Middle frontal gyrus (tissue), 1 donor: ENCODE measurements at regions not wholly inside any gene's neighbourhood (a gene's known extent, or its start where the extent isn't known, plus 50 kb on each side); places are given as distances from the start of the nearest gene placed in this dataset.
"Not testable (repeated sequence)": the region's sequence is repeated elsewhere in the genome, so short reads cannot be mapped to it uniquely, and the experiment has no call there.

Source experiments
- DNase-seq: peaks from one replicate; pipeline ENCODE4 v3.0.0-alpha.2; 2015; ENCODE audit warnings: low spot score; ENCODE audit errors: extremely low spot score

- DNase-seq: no peak
Observed at GRCh38 chr2:211216221-211216620, 659.8 kb downstream of the CPS1 start.

- not testable (repeated sequence) for DNase-seq
Observed at GRCh38 chr2:211219548-211219947, 663.1 kb downstream of the CPS1 start.

DNA sequence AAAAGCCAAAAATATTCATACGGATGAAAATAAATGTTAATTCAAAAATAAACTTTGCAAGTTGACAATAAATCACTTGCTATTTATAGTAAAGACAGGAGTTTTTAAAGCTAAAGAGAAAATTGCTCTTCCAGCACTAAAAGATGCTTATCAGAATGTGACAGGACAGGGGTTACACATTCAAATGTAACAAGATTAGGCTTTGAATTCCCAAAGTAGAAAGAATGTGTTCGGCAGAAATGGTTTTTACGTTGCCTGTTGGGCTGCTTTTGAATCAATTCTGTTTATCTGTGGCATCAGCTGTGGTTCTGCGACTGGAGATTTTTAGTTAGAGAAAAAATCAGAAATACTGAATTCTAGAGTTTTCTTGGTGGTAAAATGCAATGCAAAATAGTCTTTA, 669.4 kb downstream of the CPS1 start:
- no peak for DNase-seq

DNA sequence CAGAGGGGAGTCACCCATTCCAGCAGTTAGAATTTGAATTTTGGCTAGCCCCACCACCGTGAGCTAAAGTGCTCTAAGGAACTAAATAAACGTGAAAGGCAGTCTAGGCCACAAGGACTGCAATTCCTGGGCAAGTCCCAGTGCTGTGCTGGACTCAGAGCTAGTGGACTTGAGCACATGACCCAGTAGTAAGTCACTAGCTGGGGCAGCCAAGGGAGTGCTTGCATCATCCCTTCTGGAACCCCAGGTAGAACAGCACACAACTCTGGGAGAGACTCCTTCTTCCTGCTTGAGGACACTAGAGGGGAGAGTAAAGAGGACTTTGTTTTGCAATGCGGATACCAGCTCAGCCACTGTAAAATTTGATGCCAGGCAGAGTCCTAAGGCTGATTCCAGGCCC, 672.2 kb downstream of the CPS1 start:
- no peak for DNase-seq

DNA sequence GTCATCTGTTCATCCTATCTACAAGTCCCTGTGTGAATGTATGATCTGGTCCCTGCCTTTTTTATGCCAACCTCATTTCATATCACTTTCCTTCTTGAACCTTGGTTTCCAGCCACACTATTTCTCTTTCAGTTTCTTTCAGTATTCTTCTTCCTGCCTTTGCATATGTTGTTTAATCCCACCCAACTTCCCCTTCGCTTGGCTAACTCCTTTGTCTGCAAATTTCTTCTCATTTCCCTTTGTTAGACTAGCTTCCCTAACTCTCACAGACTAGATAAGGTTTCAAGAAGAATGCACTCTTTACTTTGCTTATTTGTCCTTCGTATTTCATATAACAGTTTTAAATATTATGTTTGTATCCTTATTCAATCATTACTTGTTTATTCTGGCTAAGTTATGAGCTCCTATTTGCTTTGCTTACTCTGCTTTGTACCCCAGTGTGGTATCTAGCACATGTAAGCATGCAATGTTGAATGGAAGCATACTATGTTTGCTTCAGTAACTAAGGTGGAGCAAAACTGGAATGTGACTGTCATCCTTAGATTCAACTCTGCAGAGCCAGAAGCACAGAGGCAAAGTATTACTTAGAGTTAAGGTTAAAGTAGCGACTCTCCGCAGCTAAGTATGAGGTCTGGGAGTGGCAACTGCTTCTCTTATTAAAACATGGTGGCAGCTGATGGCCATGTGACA, 681.3 kb downstream of the CPS1 start:
- no peak for DNase-seq

- DNase-seq: no peak
Observed at GRCh38 chr2:211241891-211242290, 685.5 kb downstream of the CPS1 start.

DNA sequence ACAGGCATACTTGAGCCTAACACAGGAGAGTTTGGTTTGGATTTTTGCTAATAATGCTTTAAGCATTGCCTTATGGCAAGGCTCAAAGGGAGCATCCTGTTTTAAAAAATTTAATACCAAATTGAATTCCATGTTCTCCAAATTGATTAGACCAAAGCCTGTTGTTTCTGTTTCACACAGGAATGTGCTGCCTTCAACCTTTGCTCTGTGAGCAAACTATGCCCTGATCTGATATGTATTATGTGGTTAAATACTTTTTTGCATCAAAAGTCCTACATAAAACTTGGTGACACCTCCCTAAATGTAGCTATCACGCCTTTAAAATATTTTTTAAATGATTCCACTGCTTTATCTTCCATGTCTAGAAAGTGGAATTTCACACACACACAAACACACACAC, 691.4 kb downstream of the CPS1 start:
- DNase-seq: no peak

DNA sequence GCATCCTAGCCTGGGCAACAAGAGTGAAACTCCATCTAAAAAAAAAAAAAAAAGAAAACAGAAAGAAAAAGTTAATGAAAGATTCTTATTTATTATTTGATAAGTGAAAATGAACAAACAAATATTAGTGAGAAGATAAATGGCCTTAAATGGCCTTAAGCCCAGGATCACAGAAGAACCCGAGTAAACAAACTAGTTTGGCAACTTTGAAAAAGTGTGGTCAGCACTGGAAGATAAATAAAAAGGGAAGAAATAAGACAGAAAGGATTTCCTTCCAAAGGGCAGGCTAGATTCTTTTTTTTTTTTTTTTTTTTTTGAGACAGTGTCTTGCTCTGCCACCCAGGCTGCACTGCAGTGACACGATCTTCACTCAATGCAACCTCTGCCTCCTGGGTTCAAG, 692.4 kb downstream of the CPS1 start:
- no peak for DNase-seq

GRCh38 chr2:211251016-211251415, 694.6 kb downstream of the CPS1 start:
- DNase-seq: no peak

- DNase-seq: no peak
Observed at GRCh38 chr2:211258646-211259335, 702.4 kb downstream of the CPS1 start.

DNA sequence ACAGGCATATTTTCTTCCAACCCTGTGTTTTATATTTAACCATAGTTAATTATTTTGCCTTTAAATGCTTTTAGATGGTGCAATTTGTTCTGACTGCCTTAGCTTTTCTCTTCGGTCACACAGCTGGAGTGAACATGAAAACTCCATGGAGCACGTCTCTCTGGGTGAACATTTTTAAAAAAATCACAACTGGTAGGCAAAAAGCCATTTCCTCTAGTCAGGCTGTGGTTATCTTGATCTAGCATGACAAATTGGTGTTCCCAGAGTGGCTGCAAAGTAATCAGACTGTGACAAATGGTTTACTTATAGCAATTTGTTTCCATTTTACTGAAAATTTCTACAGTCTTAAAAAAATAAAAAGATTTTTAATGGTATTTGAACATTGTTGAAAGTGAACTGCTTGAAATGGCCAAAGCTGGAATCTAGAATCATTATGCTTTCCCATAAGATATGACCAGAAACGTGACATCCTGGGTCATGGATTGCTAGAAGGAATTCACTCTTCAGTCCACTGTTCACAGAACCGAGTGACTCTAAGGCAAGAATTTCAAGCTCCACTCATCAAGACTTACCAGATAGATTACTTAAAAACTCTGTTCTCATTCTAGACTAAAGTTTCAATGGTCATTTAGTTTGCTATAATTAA, 703.6 kb downstream of the CPS1 start:
- no peak for DNase-seq

GRCh38 chr2:211270257-211270656, 713.9 kb downstream of the CPS1 start:
- no peak for DNase-seq

GRCh38 chr2:211281430-211282073, 725.2 kb downstream of the CPS1 start:
- DNase-seq: no peak

DNA sequence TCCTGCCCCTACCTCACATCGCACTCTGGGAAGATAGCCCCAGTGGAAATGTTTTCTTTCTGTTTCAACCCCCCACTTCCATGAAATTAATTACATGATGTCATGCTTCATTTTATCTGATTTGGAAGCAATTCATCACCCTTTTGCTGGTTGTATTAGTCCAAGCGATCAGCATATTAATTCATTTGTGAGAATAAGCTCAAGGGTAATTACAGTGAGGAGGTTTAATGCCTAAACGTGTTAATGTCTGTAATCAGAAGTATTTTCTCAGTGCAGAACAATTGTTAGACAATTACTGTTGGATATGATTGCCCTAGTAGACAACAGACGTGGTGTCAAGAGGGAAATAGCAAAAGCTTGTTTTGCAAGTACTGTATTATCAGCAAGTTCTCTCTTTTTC, 746.3 kb downstream of the CPS1 start:
- no peak for DNase-seq

DNA sequence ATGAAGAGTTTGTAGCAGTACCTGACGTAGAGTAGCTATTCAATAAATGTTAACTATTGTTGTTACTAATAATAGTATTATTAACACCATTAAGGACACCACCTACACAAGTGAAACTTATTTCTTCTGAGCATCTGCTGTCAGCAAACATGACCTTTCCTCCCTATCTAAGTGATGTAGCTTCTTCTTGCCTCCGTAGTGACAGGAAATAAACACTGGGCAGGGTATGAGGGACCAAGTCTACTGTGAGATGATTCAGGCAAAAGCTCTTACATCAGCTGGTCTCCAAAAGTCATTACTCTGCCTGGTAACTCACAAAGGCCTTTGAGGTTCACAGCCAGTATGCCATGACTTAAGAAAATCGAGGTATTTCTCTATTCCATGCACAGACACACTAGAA, 750.5 kb downstream of the CPS1 start:
- DNase-seq: no peak
